SH-SY5Y (cell line): ENCODE measurements at regions not wholly inside any gene's neighbourhood (a gene's known extent, or its start where the extent isn't known, plus 50 kb on each side); places are given as distances from the start of the nearest gene placed in this dataset.

ENCODE experiments used
- GATA2 ChIP-seq: IDR thresholded peaks from 2 replicates; pipeline ENCODE4 v1.6.1; 2011; ENCODE audit warnings: mild to moderate bottlenecking, low read depth, low read length
- GATA3 ChIP-seq: IDR thresholded peaks from 2 replicates; pipeline ENCODE4 v1.6.1; 2011; ENCODE audit warnings: low read depth, mild to moderate bottlenecking, low read length, moderate library complexity

- TF ChIP-seq GATA3 (no peak), GATA2 (no peak)
Observed at GRCh38 chr18:52222211-52222610, 117.8 kb upstream of the DCC start.
